GM06990 (cell line): ENCODE measurements at regions not wholly inside any gene's neighbourhood (a gene's known extent, or its start where the extent isn't known, plus 50 kb on each side); places are given as distances from the start of the nearest gene placed in this dataset.

Source experiments
- DNase-seq: peaks from one replicate; pipeline ENCODE4 v3.0.0-alpha.2; 2011; ENCODE audit not compliant: insufficient read length; ENCODE audit errors: extremely low read depth
- H3K27me3 ChIP-seq: replicated peaks from 2 replicates; pipeline ENCODE4 v1.6.0; 2011; ENCODE audit warnings: low read length; ENCODE audit not compliant: control insufficient read depth, insufficient read depth
- H3K36me3 ChIP-seq: 2 replicates; pipeline ENCODE4 v1.5.1; 2011; ENCODE audit warnings: low read length; ENCODE audit not compliant: control insufficient read depth, insufficient read depth
- H3K4me3 ChIP-seq: replicated peaks from 2 replicates; pipeline ENCODE4 v1.5.1; 2011; ENCODE audit warnings: low read depth, mild to moderate bottlenecking, control low read depth, low read length
- CTCF ChIP-seq: IDR thresholded peaks from 2 replicates; pipeline ENCODE4 v1.5.1; 2011; ENCODE audit warnings: low read length, control low read depth, mild to moderate bottlenecking, inconsistent platforms; ENCODE audit not compliant: insufficient read depth, poor library complexity, severe bottlenecking

- no peak for DNase-seq
- Histone ChIP-seq H3K4me3 (no peak overlapping the region), H3K36me3 (no peaks in the 10 kb centered on the region), H3K27me3 (no peaks in the 10 kb centered on the region)
- no peak for TF ChIP-seq CTCF
Observed at GRCh38 chr20:5675103-5676091, 64.6 kb upstream of the GPCPD1 start.

GRCh38 chr20:5674176-5674660 lies 63.4 kb upstream of the GPCPD1 start:
- no peak for TF ChIP-seq CTCF
- no peak overlapping the region for H3K4me3 ChIP-seq
- H3K27me3 ChIP-seq: no peaks in the 10 kb centered on the region
- DNase-seq: peak; percentile 76
- no peaks in the 10 kb centered on the region for H3K36me3 ChIP-seq

DNA sequence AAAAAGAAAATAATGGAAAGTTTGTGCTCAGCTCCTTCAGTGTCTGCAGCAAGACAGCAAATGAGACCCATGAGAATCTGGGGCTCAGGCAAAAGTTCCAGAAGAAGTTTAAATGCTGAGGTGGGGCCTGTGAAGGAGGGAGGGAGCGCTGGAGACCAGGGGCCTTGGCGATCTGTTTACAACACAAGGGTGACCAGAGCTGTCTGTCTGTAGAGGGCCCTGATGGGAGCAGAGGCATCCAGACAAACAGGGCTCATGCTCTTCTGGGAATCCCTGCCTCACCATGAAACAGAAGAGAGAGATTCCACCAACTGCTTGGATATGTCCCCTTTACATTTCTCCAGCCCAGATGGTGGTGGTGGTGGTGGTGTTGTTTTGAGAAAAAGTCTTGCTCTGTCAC lies 60.1 kb upstream of the GPCPD1 start:
- no peaks in the 10 kb centered on the region for H3K27me3 ChIP-seq
- no peaks in the 10 kb centered on the region for H3K36me3 ChIP-seq
- no peak overlapping the region for H3K4me3 ChIP-seq
- no peak for DNase-seq
- TF ChIP-seq CTCF: no peak

- no peaks in the 10 kb centered on the region for H3K36me3 ChIP-seq
- no peak for TF ChIP-seq CTCF
- H3K4me3 ChIP-seq: no peak overlapping the region
Observed at GRCh38 chr20:5670036-5670536, 59.3 kb upstream of the GPCPD1 start.

DNA sequence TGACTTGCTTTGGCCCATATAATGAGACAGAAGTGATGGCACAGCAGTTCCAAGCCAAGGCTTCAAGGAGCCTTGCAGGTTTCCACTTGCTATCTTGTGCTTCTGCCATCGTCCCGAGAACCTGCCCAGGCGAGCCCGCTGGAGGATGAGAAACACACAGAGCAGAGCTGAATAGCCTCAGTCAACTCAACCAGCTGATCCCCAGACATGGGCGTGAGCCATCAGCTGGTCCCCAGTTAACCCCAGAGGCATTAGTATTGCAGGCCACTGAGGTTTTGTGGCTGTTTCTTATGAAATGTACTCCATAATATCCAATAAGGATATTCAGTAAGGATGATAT lies 57.7 kb upstream of the GPCPD1 start:
- no peak overlapping the region for H3K4me3 ChIP-seq
- DNase-seq: no peak
- H3K36me3 ChIP-seq: no peaks in the 10 kb centered on the region
- TF ChIP-seq CTCF: no peak
- no peaks in the 10 kb centered on the region for H3K27me3 ChIP-seq

More at GRCh38 chr20:5670036-5670536, 59.3 kb upstream of the GPCPD1 start:
- no peak for DNase-seq
- no peaks in the 10 kb centered on the region for H3K27me3 ChIP-seq
